ENCODE measurements at regions not wholly inside any gene's neighbourhood (a gene's known extent, or its start where the extent isn't known, plus 50 kb on each side); places are given as distances from the start of the nearest gene placed in this dataset.

DNA sequence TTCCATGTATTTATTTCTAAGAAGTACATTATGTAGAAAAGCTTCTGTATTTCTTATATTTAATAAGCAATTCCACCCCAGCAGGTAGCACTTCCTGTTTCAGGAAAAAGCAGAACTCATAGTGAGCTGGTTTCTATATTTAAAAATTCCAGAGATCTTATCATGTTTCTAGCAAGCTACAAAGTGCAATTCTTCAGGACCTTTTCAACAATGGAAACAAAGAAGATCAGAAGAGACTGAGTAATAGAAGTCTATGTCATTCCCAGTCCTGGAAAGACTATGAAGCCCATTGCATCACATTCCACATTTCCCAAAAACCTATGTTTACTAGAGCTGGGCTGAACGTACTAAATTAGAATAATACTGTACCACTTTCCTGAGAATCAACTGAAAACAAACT lies 302.6 kb upstream of the NRSN1 start:
- no peak for TF ChIP-seq EZH2phosphoT487 (IDR thresholded peaks at IDR 0.05; ENCODE audit: borderline replicate concordance, low read length)
- no peak for TF ChIP-seq CTCF (IDR thresholded peaks at IDR 0.05; ENCODE audit: low read depth, low read length, poor library complexity, severe bottlenecking)

Measured in DOHH2 (cell line).